IMR-90 (cell line): ENCODE measurements at regions not wholly inside any gene's neighbourhood (a gene's known extent, or its start where the extent isn't known, plus 50 kb on each side); places are given as distances from the start of the nearest gene placed in this dataset.

Experiments used
- ATAC-seq: fragments of 200-7000 bp; cut with Tn5 transposase; 2 replicates; pipeline ENCODE4 v1.9.1; 2020; ENCODE audit warnings: low read depth, mild to moderate bottlenecking, moderate library complexity
- BruUV-seq: library from RNA; stranded (reverse); fragments of 400-500 nt; replicated peaks from 2 replicates; lab custom pipeline; 2021; lab: Mats Ljungman, UMichigan
- CTCF ChIA-PET: fragments of 300-600 bp; formaldehyde crosslinking; extraction: SDS; loops from one replicate; lab custom pipeline; 2021; ENCODE audit warnings: antibody characterized with exemption; lab: Yijun Ruan, JAX
- POLR2A ChIA-PET: fragments of 300-600 bp; sonication (Branson Sonifier 250); formaldehyde crosslinking; loops from one replicate; lab custom pipeline; 2022; ENCODE audit warnings: antibody characterized with exemption; ENCODE audit not compliant: unreplicated experiment; lab: Charles Lee
- DNase-seq: peaks from one replicate; pipeline ENCODE4 v3.0.0; 2013
- H2AFZ ChIP-seq: replicated peaks from 2 replicates; pipeline ENCODE3; 2013; ENCODE audit warnings: low read length, mild to moderate bottlenecking; ENCODE audit not compliant: poor library complexity
- H2AK5ac ChIP-seq: 2 replicates; pipeline ENCODE4 v1.6.1; 2013; ENCODE audit warnings: low read depth, low read length, inconsistent platforms
- H2AK9ac ChIP-seq: replicated peaks from 2 replicates; pipeline ENCODE3; 2013; ENCODE audit warnings: mild to moderate bottlenecking, low read depth, low read length, moderate library complexity; ENCODE audit not compliant: poor library complexity
- H2BK120ac ChIP-seq: 2 replicates; pipeline ENCODE4 v1.6.1; 2013; ENCODE audit warnings: low read depth, low read length, inconsistent platforms
- H2BK15ac ChIP-seq: 3 replicates; pipeline ENCODE4 v1.6.1; 2013; ENCODE audit warnings: low read depth, low read length, inconsistent platforms
- H2BK20ac ChIP-seq: 2 replicates; pipeline ENCODE4 v1.6.1; 2013; ENCODE audit warnings: low read depth, mild to moderate bottlenecking, inconsistent platforms, low read length, moderate library complexity
- H2BK5ac ChIP-seq: 2 replicates; pipeline ENCODE4 v1.6.1; 2013; ENCODE audit warnings: mild to moderate bottlenecking, low read depth, low read length, inconsistent platforms; ENCODE audit not compliant: poor library complexity, severe bottlenecking
- H3K14ac ChIP-seq: replicated peaks from 2 replicates; pipeline ENCODE4 v1.6.1; 2013; ENCODE audit warnings: low read depth, low read length, inconsistent platforms
- H3K18ac ChIP-seq: 2 replicates; pipeline ENCODE4 v1.6.1; 2013; ENCODE audit warnings: low read depth, low read length, control low read depth
- H3K23ac ChIP-seq: 2 replicates; pipeline ENCODE4 v1.6.1; 2013; ENCODE audit warnings: low read depth, low read length, inconsistent platforms
- H3K27ac ChIP-seq: 2 replicates; pipeline ENCODE4 v1.5.1; 2013; ENCODE audit warnings: mild to moderate bottlenecking, control low read depth, low read length; ENCODE audit not compliant: insufficient read depth
- H3K27me3 ChIP-seq: 2 replicates; pipeline ENCODE4 v1.6.1; 2013; ENCODE audit warnings: low read length; ENCODE audit not compliant: control insufficient read depth, insufficient read depth
- H3K36me3 ChIP-seq: 2 replicates; pipeline ENCODE4 v1.6.1; 2013; ENCODE audit warnings: low read length, mixed read lengths; ENCODE audit not compliant: control insufficient read depth, insufficient read depth
- H3K4ac ChIP-seq: 2 replicates; pipeline ENCODE4 v1.6.1; 2013; ENCODE audit warnings: low read depth, low read length, inconsistent platforms
- H3K4me1 ChIP-seq: 2 replicates; pipeline ENCODE4 v1.6.1; 2013; ENCODE audit warnings: low read length, mixed read lengths; ENCODE audit not compliant: control insufficient read depth, insufficient read depth
- H3K4me2 ChIP-seq: 2 replicates; pipeline ENCODE4 v1.6.1; 2013; ENCODE audit warnings: low read depth, mild to moderate bottlenecking, control low read depth, low read length, moderate library complexity
- H3K4me3 ChIP-seq: 2 replicates; pipeline ENCODE4 v1.5.1; 2013; ENCODE audit warnings: low read depth, mild to moderate bottlenecking, control low read depth, low read length, moderate library complexity; ENCODE audit not compliant: insufficient read depth
- H3K56ac ChIP-seq: 2 replicates; pipeline ENCODE4 v1.6.1; 2013; ENCODE audit warnings: low read length, inconsistent platforms; ENCODE audit not compliant: insufficient read depth; ENCODE audit errors: extremely low read depth
- H3K79me1 ChIP-seq, 2 experiments: 2 replicates each; pipeline ENCODE4 v1.6.1; 2013; ENCODE audit warnings: low read length in 2 of 2, inconsistent platforms in 1 of 2, low read depth in 1 of 2
- H3K9ac ChIP-seq: 2 replicates; pipeline ENCODE4 v1.6.1; 2013; ENCODE audit warnings: low read depth, low read length, control low read depth
- H3K9me1 ChIP-seq: 2 replicates; pipeline ENCODE4 v1.6.1; 2013; ENCODE audit warnings: low read length, inconsistent platforms; ENCODE audit not compliant: insufficient read depth
- H3K9me3 ChIP-seq: 2 replicates; pipeline ENCODE4 v1.6.1; 2013; ENCODE audit warnings: low read length; ENCODE audit not compliant: control insufficient read depth, insufficient read depth
- H4K20me1 ChIP-seq: 2 replicates; pipeline ENCODE4 v1.6.1; 2013; ENCODE audit warnings: low read length, inconsistent platforms; ENCODE audit not compliant: insufficient read depth
- H4K5ac ChIP-seq: 2 replicates; pipeline ENCODE4 v1.6.1; 2013; ENCODE audit warnings: mild to moderate bottlenecking, low read depth, low read length, control low read depth
- H4K8ac ChIP-seq, 2 experiments: 2 replicates each; pipeline ENCODE4 v1.6.1; 2013; ENCODE audit warnings: low read depth in 2 of 2, low read length in 2 of 2, control low read depth in 1 of 2, inconsistent platforms in 1 of 2
- H4K91ac ChIP-seq: 2 replicates; pipeline ENCODE4 v1.6.1; 2013; ENCODE audit warnings: low read depth, low read length, inconsistent platforms; ENCODE audit not compliant: insufficient read depth
- BHLHE40 ChIP-seq: fragments of 150-350 bp; IDR thresholded peaks from 2 replicates; pipeline ENCODE4 v1.6.1; 2016; ENCODE audit warnings: mild to moderate bottlenecking, low read depth, low read length
- CEBPB ChIP-seq: IDR thresholded peaks from 2 replicates; pipeline ENCODE4 v1.6.1; 2012; ENCODE audit warnings: low read depth, low read length, improper control_type of control experiment
- CHD1 ChIP-seq: IDR thresholded peaks from 2 replicates; pipeline ENCODE4 v1.6.1; 2012; ENCODE audit warnings: low read depth, low read length, improper control_type of control experiment
- FOS ChIP-seq: fragments of 150-350 bp; IDR thresholded peaks from 2 replicates; pipeline ENCODE4 v1.6.1; 2016; ENCODE audit warnings: low read depth, low read length
- MAFK ChIP-seq: IDR thresholded peaks from 2 replicates; pipeline ENCODE4 v1.6.1; 2012; ENCODE audit warnings: low read depth, low read length, improper control_type of control experiment
- MAZ ChIP-seq: IDR thresholded peaks from 2 replicates; pipeline ENCODE4 v1.6.1; 2012; ENCODE audit warnings: low read depth, mild to moderate bottlenecking, low read length, improper control_type of control experiment, moderate library complexity, borderline replicate concordance
- MXI1 ChIP-seq: IDR thresholded peaks from 2 replicates; pipeline ENCODE4 v1.6.1; 2012; ENCODE audit warnings: low read depth, mild to moderate bottlenecking, low read length, moderate library complexity, borderline replicate concordance
- NFE2L2 ChIP-seq: fragments of 150-350 bp; IDR thresholded peaks from 2 replicates; pipeline ENCODE4 v1.6.1; 2016; ENCODE audit warnings: low read depth, mild to moderate bottlenecking, low read length
- POLR2A ChIP-seq: IDR thresholded peaks from 2 replicates; pipeline ENCODE4 v1.6.1; 2012; ENCODE audit warnings: mild to moderate bottlenecking, low read depth, low read length
- RAD21 ChIP-seq: IDR thresholded peaks from 2 replicates; pipeline ENCODE4 v1.6.1; 2012; ENCODE audit warnings: low read length, improper control_type of control experiment
- RCOR1 ChIP-seq: IDR thresholded peaks from 2 replicates; pipeline ENCODE4 v1.6.1; 2012; ENCODE audit warnings: mild to moderate bottlenecking, low read length, improper control_type of control experiment; ENCODE audit not compliant: insufficient replicate concordance
- RFX5 ChIP-seq: IDR thresholded peaks from 2 replicates; pipeline ENCODE4 v1.8.0; 2012; ENCODE audit warnings: low read depth, mild to moderate bottlenecking, low read length, moderate library complexity
- SMC3 ChIP-seq: fragments of 150-350 bp; IDR thresholded peaks from 2 replicates; pipeline ENCODE4 v1.6.1; 2016; ENCODE audit warnings: low read depth, mild to moderate bottlenecking, antibody characterized with exemption, low read length, moderate library complexity
- USF2 ChIP-seq: fragments of 150-350 bp; IDR thresholded peaks from 2 replicates; pipeline ENCODE4 v1.6.1; 2017; ENCODE audit warnings: mild to moderate bottlenecking, antibody characterized with exemption, low read length, low read depth
- WGBS, 2 experiments: methylation state at CpG; one replicate each; pipeline versions ENCODE4 v1.1.5 to v1.1.7; 2013; ENCODE audit warnings: missing lambda C conversion rate in 2 of 2; ENCODE audit not compliant: insufficient read length in 1 of 2; ENCODE audit errors: extremely low coverage in 2 of 2; 5-methylcytosine and 5-hydroxymethylcytosine counted together
- dilution Hi-C: fragments of 300-500 bp; cut with HindIII; formaldehyde crosslinking; loops from one replicate; pipeline ENCODE4 v1.14.3; 2018; ENCODE audit warnings: low sequenced_read_pairs; ENCODE audit not compliant: unreplicated experiment
- in situ Hi-C: fragments of 300-500 bp; cut with MboI; formaldehyde crosslinking; loops from 3 replicates; pipeline ENCODE4 v1.14.3; 2019; ENCODE audit warnings: low sequenced_read_pairs, inconsistent platforms, mixed read lengths
- intact Hi-C: fragments of 100-400 bp; cut with micrococcal nuclease; formaldehyde crosslinking; loops from 2 replicates; pipeline ENCODE4 v1.10.0; 2022

- no peak for TF ChIP-seq SMC3
Measured at GRCh38 chr12:115638733-115639647, 638.5 kb downstream of the MED13L start (continued).

DNA sequence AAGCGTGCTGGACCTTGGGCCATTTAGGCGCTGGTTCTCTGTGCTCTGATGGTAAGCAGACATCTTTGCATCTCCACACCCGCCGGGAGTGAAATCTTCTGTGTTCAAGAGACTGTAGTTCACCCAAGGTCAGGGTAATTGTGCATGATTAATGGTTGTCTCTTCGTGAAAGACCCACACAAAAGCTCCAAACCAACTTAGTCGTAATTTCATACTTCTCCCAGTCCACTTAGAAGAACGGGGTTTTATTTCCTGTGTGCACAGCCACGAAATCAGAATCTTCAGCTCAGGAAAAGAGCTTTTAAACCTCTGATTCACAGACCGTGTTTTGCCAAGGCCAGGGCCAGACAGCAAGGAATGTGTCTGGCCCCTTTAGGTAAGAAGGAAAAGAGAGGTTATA is 640.9 kb downstream of the MED13L start:
- ChIA-PET POLR2A (no interaction called here), CTCF (interaction anchor here (0.9 kb wide), 1 partner anchor 281 kb away, joined by 3 read pairs; no protein-coding TSS in a partner anchor)
- Histone ChIP-seq H2BK120ac (no peak overlapping the region), H3K18ac (no peak overlapping the region), H3K4me3 (no peak overlapping the region), H2BK5ac (no peak overlapping the region), H4K8ac (no peak overlapping the region), H3K9me1 (no peaks in the 10 kb centered on the region), H3K4me2 (no peak overlapping the region), H3K27me3 (no peaks in the 10 kb centered on the region; the same call in 1 of the 2 replicates), H3K23ac (no peak overlapping the region), H2AK5ac (no peak overlapping the region), H4K5ac (no peak overlapping the region), H3K27ac (no peak overlapping the region), H3K9ac (no peak overlapping the region), H3K4me1 (no peaks in the 10 kb centered on the region), H3K4ac (no peak overlapping the region), H2BK15ac (no peak overlapping the region), H3K56ac (no peak overlapping the region), H3K79me1 (no peaks in the 10 kb centered on the region), H3K14ac (no peak overlapping the region), H4K20me1 (no peaks in the 10 kb centered on the region), H2BK20ac (no peak overlapping the region), H3K9me3 (no peaks in the 10 kb centered on the region), H3K36me3 (no peaks in the 10 kb centered on the region), H2AFZ (no peak overlapping the region), H4K91ac (no peak overlapping the region), H2AK9ac (no peak overlapping the region)
- no peak for DNase-seq
- TF ChIP-seq USF2: no peak
- no peak for TF ChIP-seq RFX5
- no peak for TF ChIP-seq RCOR1
- TF ChIP-seq RAD21: no peak
- no peak for TF ChIP-seq BHLHE40
- TF ChIP-seq POLR2A: no peak
- no peak for TF ChIP-seq FOS
- TF ChIP-seq MAZ: no peak
- TF ChIP-seq NFE2L2: no peak
- no peak for TF ChIP-seq CEBPB
- no peak for TF ChIP-seq CHD1
- no peak for TF ChIP-seq MAFK
- no peak for TF ChIP-seq MXI1
- intact Hi-C loops (no loop called here), dilution Hi-C loops (no loop called here), in situ Hi-C loops (loop anchor here (10.0 kb wide), 1 partner anchor 972 kb away; no protein-coding TSS in a partner anchor)
- BruUV-seq: no TSS peak
- no CpG with 5 or more reads among the region's 9 CpGs for whole genome bisulfite sequencing, 2 experiments
- ATAC-seq: no peak
